Superior temporal gyrus (tissue), 1 donor: ENCODE measurements at regions not wholly inside any gene's neighbourhood (a gene's known extent, or its start where the extent isn't known, plus 50 kb on each side); places are given as distances from the start of the nearest gene placed in this dataset.

Experiments used
- DNase-seq: peaks from one replicate; pipeline ENCODE4 v3.0.0-alpha.2; 2016; ENCODE audit errors: extremely low spot score

DNA sequence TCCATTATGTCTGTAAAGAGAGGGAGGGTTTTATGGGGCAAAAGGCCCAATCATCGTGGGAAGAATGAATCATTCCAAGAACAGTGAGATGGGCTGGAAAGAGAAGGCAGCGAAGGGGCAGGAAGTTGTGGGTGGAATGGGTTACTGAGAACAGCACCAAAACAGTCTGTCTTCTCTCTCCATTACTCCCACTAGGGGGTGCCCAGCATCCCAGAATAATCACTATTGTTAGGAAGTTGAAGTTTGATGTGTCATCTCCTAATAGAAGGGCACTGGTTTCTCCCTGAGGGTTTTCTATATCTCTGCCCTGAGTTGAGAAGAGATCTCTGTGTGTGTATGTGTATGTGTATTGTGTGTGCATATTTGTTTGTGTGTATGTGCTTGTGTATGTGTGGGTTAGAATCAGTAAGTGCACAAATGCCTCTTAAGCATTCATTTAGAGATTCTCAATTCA is 76.6 kb upstream of the MAP4K3 start:
- peak; percentile 85 for DNase-seq

DNA sequence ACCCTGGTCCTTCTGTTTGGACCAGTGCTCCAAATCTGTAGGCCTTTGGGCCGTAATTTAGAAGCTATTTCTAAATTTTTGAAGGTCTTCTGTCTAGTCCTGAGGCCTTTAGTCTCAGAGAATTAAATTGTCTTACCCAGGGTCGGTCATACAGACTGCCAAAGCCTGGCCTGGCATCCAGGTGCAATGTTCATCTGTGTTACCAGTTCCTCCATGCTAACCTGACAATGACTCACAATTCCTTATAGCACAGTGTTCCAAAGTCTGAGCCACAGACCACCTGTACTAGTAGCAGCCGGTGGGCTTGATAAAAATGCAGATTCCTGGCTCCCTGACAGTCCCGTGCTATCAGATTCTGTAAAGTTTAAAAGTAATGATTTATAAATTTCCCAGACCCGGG is 77.7 kb upstream of the MAP4K3 start:
- no peak for DNase-seq

DNA sequence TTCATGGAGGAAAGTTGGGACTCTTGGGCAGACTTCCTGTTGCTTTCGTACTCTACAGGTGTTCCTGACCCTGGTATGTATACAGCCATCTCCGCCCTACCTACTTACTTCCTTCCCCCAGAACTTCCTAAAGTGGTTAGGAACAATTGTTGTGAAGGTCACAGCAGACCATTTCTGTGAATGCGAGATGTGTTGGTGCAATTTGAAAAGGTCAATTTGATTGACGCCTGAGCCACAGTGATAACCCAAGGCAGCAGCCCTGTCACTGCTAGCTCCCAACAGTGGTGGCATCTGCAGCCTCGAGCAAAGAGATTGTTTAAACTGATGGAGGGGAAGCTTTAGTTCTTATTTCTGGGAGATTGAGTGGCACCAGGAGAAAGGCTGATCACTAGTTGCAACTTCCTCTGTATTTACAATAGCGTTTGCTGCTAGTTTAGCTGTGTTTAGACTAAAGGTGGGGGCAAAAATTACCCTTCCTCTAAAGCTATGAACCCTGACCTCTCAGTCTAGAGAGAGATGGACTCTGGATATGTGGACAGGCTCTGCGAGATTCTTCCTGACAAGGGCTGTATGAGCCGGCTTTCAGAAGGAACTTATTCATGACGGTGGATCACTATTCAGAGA is 78.3 kb upstream of the MAP4K3 start:
- no peak for DNase-seq

DNA sequence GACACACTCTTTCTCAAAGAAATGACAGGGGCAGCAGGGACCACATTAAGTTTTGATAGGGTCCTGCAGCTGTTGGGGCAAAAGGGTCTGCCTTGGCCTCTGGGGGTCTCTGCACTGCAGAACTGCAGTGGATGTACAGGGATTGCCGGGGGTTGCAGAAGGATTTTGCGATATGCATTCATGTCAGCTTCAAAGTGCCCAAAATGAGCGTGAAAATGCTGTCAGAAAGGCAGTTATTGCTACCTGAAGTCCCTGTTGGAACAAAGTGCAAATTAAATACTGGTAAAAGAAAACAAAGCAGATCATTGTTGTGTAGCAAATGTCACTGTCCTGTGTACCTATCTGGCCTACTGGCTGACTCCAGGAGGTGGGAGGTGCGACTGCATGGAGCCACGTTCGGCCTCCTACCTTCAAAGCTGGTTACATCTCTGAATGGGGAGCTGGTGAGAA is 78.8 kb upstream of the MAP4K3 start:
- DNase-seq = no peak

DNA sequence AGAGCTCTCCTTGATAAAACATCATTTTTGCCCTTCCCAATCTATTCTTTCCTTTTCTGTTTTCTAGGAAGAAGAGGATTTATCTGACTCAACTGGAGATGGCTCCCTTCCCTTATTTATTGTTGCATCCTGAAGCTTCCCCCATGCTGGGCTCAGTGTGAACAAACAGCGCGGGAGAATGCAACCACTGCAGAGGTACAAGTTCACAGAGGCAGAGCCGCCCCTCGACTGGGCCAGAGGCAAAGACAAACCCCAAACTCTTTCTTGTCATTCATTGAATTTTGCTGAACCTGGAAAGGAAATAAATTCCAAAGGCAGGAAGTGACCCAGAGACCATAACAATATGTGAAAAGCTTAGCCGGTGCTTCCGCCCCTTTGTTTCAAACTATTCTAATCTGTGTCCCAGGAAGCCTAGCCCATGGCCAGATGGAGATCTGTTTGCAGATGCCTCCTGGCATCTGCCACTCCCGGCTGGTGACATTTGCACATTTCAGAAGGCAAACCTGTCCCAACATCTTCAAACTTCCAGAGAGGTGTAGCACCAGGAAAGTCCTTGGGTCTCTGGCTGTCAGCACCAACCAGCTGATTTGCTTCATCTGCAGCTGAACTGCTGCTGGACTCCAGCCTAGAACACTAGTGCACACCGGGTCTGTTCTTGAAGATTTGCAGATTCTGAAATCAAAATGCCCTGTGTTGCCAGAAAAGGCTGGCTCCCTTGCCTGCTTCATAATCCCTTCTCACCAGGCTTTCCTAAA is 79.4 kb upstream of the MAP4K3 start:
- peak; percentile 75 for DNase-seq

DNA sequence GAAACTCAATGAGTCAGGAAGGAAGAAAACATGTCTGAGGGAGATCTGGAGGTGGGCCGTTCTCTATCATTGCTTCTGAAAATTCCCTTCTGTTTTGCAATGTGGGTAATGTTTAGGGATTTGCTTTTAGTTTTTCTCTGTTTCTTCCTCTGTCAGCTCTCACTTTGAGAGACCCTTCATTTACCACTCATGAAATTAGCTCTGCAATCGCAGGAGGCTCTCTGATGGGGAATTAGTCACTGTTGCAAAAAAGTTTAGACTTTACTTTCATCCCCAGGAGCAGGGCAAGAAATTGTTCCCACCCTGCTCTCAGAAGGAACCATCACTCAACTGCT is 80.0 kb upstream of the MAP4K3 start:
- DNase-seq = no peak

DNA sequence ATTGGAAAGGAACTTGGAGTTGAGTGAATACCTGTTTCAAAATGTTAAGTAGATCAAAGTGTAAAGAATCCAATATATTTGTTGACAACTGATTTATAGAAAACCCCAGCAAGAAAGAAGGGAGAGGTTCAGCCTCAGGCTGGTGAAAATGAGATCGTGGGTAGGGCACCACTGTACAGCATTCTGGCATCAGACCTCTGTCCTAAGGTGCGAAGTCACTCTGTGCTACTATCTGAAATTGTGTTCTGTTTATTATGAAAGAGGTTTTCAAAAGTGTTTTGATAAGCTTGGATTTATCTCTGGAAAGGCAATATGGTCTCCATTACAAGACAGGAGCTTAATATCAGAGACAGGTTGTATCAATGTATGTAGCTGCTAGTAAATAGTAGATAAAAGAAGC is 80.5 kb upstream of the MAP4K3 start:
- no peak for DNase-seq

DNA sequence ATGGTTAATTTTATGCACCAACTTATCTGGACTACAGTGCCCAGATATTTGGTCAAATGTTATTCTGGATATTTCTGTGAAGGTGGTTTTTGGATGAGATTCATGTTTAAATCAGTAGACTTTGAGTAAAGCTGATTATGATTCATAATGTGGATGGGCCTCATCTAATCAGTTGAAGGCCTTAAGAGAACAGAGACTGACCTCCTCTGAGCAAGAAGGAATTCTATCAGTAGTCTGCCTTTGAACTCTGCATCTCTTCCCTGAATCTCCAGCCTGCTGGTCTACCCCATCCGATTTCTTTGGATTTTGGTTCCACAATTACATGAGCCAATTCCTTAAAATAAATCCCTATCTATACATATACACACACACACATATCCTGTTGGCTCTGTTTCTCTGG is 82.8 kb upstream of the MAP4K3 start:
- DNase-seq = no peak

DNA sequence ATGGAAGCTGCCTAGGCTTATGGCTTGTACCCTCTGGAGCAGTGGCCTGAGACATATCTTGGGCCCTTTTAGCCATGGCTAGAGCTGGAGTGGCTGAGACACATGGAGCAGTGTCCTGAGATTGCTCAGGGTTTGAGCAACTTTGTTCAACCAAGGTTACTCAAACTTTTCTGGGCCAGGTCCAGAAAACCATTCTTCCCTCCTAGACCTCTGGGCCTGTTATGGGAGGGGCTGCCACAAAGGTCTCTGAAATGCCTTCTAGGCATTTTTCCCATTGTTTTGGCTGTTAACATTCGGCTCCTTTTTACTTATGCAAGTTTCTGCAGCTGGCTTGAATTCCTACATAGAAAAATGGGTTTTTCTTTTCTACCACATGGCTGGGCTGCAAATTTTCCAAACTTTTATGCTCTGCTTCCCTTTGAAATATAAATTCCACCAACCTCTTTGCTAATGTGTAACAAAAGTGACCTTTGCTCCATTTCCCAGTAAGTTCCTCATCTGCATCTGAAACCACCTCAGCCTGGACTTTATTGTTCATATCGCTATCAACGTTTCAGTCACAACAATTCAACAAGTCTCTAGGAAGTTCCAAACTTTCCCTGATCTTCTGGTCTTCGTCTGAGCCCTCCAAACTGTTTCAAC is 84.9 kb upstream of the MAP4K3 start:
- DNase-seq = no peak

DNA sequence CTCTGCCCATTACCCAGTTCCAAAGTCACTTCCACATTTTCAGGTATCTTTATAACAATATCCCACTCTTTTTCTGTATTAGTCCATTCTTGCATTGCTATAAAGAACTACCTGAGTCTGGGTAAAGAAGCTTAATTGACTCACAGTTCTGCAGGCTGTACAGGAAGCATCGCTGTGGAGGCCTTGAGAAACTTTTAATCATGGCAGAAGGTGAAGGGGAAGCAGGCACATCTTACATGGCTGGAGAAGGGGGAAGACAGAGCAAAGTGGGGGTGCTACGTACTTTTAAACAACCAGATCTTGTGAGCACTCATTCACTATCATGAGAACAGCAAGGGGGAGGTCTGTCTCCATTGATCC is 85.4 kb upstream of the MAP4K3 start:
- no peak for DNase-seq

DNA sequence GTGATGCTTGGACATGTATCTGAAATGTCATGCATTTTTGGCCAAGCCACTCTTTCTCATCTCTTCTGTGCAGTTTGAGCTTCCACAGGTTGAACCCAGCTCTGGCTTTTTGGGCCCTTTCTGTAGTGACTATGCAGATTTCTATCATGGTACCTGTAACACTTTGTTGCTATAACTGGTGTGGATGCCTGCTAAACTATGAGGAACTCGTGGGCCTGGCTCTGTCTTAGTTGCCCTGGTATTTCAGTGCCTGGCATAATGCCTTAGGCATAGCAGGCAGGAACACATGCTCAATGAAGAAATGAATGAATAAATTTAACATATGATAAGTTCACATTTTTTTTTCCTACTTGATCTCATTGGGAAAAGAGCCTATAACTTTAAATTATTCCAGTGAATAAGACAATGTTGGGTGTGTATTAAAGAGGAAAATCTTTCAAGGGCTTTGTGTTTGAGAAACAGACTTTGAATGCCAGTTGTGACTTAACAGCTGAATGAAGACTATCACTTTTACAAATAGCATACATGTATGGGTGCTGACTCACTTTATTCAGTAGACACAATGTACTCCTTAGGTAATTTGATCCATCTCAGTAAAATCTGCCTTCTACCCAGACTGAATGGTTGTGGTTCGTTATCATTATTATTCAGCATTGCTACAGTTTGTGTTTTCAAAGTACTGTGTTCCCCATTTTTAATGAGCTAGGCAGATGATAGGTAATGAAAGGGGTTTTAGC is 86.4 kb upstream of the MAP4K3 start:
- no peak for DNase-seq

DNA sequence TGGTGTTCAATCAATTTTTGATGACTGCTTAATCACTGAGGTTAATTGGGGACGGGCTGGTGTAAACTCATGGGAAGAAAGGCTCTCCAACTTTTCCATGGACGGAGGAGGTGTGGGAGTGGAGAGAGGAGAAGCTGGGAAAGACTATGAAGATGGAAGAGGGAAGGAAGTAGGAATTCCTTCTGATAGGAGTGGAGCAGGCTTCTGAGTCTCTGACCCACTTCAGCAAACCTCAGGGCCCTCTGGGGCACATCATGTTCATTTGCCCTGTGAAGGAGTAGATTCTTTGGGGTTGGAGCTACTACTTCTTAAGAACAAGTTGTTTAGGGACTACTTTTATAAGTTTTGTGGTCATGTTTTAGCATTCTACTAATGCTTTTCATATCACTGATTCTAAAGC is 87.0 kb upstream of the MAP4K3 start:
- DNase-seq = no peak

DNA sequence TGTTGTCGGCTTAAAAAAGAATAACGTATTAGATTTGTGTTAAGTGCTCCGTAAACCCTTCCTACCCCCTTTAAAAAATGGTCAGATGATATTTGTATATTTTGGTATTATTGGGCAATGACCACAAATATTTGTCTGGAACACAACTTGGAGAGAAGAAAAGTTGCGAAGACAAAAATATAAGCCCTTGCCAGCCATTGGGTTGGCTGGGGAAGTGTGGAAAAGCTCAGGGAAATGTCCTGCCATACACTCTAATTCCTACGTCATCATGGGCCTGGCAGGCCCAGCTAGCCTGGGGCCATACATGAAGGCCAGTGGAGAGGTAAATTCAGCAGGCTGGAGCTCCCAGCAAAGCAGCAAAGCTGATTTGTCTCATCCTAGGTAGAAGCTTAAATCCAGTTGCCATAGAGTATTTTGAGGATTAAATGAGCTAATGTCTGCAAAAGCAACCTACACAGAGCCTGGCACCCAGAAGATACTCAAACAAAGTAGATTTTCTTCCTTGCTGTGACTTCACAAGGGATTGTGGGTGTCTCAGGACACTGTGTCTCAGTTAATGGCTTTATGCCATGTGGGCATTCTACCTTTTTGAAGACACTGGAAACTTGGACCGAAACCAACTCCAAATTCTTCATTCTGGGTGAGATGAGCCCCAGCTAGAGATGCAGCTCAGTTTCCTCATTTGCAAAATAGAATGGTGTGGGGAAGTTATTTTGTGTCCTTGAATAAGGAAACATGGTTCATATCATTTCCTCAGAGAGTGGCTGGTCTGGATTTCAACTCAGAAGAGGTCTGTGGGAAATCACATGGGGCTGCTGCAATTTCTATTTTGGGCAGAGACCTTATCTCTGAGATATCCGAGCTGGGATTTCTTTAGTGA is 87.9 kb upstream of the MAP4K3 start:
- DNase-seq = peak; percentile 66

DNA sequence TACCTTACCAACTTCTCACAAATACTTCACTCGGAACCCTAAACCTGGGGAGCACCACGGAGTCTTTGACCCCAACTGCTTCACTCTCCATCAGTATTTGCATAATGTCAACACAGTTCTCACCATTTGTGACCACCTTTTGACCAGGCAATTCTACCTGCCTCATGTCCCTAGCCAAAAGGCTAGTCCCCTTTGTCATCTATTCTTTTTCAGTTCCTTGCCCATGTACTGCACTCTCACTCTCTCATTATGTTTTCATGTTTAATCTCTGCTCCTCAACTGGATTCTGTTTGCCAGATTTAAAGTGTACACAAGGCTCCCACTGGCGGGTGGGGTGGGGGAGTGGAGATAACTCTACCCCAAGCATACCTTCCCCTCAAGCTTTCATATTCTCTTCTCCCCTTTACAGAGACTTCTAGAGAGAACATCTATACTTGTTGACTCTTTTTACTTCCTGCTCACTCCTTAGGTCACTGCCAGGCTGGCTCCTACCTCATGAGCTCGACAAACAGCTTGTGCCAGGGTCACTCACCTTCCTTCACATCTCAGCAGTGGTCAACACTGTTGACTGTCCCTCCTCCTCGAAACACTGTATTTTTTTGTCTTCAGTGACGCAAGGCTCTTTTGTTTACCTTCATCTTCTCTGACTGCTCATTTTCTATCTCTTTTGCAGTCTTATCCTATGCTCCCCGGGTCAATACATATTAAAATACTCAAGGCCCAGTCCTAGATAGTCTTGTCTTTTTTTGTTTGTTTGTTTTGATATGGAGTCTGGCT is 88.7 kb upstream of the MAP4K3 start:
- DNase-seq = no peak

DNA sequence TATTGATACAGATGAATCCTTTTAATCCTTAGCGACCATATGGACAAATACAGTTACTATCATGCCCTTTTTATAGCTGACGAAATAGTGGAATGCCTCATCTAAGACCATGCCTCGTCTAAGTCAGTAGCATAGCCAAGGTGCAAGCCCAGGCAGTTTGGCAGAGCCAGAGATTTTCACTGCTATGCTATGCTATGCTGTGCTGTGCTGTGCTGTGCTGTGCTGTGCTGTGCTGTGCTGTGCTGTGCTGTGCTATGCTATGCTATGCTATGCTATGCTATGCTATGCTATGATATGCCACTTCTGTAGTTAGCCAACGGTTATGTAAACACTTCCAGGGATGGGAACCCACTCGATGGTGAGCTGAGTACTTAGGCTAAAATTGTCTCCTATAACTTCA is 91.6 kb upstream of the MAP4K3 start:
- no peak for DNase-seq

DNA sequence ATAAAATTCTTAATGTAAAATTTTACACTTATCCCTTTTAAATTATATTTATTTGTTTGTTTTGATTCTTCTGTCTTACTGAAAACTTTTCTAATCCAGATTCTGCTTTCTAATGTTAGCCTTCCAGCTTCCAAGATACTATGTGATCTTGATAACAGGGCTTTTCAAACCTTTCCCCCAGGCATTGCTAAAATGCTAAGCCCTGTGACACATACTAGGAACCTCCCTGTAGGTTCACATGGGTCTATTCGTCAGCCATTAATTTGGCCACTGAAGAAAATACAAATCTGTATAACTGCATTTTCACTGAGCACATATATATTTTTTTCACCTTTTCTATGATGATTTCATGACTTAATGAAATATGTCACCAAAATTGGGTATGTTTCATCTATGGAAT is 92.8 kb upstream of the MAP4K3 start:
- DNase-seq = no peak

DNA sequence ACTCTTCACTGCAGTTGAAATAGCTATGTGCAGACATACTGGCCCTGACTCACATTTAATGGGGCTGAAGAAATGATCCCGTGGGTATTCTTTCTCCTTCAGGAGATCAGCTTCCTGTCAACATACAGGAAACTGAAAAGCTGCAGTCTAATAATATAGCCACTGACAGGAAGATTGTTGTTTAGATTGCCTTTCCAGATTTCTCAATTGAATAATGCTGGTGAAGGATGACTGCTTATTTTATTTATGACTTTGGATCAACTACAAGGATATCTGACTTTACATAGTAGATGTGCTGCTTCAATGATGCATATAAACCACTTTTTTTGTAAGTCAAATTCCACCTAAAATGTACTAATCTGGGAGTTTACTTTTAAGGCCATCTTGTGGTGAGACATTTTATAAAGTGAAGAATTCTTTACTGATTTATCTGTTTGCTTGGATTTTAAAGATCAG is 93.4 kb upstream of the MAP4K3 start:
- DNase-seq = peak; percentile 36

DNA sequence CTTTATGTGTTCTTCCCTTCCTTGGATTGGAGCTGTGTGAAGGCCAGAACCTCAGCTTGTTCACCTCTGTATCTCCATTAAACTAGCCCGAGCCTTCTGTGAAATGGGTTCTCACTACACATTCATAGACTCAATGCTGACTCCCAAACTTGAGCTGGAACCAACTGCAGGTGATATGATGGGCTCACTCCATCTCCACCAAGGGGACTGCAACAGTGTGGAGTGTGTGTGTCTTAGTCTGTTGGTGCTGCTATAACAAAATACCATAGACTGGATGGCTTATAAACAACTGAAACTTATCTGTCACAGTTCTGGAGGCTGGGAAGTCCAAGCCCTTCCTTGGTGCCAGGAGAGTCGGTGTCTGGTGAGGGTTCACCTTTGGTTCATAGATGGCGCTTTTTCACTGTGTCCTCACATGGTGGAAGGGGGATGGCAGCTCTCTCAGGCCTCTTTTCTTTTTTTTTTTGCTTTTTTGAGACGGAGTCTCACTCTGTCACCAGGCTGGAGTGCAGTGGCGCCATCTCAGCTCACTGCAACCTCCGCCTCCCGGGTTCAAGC is 94.2 kb upstream of the MAP4K3 start:
- no peak for DNase-seq

DNA sequence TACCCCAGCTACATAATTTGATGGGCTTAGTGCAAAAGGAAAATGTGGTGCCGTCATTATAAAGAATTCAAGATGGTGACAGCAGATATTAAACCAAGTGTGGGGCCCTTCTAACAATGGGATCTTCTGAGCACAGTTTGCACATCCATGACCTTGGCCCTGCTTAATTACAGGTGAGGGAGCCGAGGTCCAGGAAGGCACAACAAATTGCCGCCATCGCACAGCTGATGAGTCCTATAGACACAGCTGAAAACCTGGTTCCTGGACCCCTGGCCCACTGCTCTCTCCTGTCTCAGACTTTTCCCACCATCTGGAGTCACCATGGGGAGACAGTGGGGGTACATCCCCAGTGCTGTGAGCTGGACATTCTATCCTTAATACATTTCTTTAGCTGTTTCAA is 95.8 kb upstream of the MAP4K3 start:
- DNase-seq = no peak

DNA sequence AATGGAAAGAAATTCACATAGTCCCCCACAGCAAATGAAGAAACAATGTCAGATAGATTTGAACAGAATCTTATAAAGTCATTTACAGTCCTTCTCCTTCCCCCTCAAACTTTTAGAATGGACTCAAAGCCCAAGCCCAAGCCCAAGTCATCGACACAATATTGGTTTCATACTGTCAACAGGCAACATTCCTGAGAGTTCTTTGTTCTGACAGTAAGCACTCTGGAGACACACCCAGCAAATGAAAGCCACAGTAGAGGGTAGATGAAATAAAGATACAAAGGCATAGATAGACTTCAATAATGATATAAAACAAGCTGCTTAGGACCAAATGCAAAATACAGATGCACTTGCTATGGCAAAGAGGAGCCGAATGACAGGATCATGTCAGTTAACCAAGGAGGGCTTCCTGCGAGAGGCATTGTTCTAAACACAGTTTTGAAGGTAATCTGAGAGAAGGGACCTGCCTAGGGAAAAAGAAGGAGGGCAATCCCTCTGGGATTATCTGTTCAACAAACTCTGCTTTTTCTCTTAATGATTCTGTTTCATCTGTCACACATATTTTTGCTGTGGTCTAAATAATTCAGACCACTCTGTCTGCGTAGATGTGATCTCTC is 97.1 kb upstream of the MAP4K3 start:
- DNase-seq = no peak
